ENCODE measurements at regions not wholly inside any gene's neighbourhood (a gene's known extent, or its start where the extent isn't known, plus 50 kb on each side); places are given as distances from the start of the nearest gene placed in this dataset.
"Not testable (repeated sequence)": the region's sequence is repeated elsewhere in the genome, so short reads cannot be mapped to it uniquely, and the experiment has no call there.

DNA sequence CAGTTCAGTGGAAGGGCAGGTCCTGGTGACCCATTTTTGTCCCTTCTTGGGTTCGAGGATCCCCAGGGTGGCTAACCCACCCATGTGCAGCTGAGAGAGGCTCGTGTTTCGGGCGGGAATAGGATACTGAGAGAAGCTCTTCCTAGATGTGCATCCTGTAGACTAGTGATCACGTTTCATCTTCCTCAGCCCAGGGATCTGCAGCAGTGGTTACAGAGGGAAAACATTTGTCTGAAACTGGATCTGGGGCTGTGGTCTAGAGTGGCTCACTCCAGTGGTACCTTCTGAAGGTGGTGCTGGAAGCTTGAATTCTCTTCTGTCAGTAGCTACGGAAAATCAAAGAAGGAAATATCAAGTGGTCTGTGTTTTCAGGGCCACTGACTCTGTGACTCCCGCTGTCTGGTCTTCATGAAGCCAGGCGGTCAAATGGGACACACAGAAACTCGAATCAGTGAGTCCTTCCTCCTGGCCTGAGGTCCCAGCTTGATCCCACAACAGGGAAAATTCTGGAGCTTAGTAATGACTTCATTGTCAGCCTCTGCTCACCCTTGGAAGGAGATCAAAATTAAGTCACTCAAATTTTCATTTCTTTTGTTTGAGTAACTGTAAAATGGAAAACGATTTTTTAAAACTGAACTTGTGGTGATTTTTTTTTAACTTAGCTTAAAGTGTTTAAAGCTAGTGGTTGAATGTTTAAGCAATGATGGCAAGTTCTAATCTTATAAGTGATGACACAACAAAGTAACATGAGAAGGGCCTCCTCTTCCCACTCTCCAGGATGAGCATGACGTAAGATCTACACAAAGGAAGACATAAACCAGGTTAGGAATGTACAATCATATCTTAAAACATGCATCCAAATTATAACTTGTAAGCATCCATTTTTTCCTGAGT is 469.3 kb upstream of the KLF6 start:
- no peak for DNase-seq

DNA sequence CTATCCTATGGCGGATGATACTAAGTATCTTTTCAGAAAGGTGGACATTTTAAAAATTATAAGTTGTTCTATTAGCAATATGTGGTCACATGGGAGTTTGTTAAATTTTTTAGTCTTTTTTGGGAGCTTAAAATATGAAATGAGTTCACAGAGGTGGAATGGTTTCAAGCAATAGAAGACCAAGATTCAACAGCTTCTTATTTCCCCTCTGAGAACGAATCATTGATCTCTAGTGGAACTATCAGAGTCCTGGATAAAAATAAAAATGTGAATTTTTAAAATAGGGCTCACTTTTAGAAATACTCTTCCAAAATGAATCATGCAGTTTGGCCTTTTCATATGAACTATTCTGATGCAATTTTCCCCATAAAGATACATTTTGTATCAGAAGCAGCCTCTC is 467.7 kb upstream of the KLF6 start:
- DNase-seq = no peak

DNA sequence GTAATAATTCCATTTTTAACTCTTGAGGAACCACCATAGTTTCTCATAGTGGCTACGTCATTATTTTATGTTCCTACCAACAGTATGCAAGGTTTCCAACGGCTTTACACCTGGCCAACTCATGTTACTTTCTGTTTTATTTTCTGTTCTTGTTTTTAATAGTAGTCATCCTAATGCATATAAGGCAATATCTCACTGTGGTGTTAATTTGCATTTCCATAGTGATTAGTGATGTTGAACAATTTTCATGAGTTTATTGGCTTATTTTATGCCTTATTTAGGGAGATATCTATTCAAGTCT is 465.5 kb upstream of the KLF6 start:
- no peak for DNase-seq

DNA sequence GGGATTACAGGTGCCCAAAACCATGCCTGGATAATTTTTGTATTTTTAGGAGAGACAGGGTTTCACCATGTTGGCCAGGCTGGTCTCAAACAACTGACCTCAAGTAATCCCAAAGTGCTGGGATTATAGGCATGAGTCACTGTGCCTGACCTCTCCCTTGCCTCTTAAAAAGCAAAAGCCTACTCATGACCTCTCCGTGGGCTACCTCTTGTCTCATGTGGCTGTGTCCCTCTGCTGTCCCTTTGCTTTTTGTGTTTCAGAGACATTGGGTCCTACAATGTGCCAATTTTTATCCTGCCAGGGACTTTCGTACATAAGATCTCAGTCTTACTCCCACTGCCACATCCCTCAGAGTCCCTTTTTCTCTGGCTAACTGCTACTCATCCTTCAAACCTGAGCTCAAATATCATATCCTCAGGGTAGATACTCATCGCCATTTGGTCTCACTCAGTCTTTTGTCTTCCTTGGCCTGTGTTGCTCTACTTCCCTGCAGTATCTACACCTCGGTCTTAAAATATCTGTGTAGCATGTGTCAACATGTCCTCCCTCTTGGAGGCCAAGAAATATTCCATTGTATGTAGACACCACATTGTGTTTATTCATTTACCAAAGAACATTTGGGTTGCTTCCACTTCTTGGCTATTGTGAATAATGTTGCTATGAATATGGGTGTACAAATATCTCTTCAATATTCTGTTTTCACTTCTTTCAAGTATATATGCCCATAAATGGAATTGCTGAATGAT is 465.0 kb upstream of the KLF6 start:
- no peak for DNase-seq

DNA sequence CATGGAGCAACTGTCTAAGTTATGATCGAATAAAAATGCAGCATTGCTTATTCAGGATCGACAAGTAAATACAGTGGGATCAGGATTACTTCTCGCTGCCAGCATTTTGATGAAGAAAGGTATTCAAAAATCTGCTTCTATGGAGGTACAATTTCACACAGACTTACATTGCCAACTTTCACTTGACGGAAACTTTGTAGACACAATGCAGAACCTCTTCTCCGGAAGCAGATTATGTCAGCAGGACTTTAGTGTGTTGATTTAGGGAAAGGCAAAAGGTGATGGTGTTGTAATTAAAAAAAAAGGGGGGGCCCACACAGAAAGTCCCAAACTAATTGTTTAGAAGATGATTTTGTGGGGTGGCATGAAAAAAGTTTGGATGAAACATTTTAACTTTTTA is 462.4 kb upstream of the KLF6 start:
- DNase-seq = no peak

DNA sequence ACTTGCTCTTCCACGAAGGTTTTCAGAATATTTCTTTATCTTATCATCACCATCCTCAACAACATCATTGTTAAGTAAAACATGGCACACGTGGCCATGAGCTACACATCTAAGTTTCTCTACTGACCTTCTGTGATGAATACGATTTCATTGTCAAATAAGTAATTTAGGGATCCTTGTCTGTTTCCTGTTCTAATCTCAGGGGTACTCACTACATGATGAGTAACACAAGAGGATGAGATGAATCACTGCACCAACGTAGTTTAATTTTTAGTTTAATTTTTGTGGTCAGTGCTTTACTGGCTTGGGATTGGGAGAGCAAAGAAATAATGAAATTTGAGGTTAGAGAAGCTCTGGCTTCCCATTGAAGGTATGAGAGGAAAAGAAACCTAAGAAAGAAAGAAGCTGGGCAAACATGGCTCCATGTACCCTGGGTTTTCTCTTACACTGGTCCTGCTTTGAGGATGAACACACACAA is 461.9 kb upstream of the KLF6 start:
- DNase-seq = no peak

DNA sequence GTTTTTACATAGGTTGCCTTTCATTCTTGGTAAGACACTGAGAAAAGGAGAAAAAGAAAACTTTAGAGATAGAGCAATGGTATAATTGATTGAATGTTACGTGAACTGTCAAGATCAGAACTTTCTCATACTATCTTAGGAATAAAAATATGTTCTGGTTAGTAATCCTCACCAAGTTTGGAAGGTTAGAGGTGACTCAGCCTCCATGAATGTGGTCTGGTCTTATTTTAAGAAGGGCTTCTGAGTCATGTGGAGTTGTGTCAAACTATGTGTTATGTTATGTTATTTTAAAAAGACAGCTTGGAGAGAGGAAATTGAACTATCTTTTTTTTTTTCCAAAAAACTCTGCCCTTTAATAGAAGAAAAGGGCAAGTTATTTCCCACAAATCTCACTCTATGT is 458.6 kb upstream of the KLF6 start:
- DNase-seq = no peak

DNA sequence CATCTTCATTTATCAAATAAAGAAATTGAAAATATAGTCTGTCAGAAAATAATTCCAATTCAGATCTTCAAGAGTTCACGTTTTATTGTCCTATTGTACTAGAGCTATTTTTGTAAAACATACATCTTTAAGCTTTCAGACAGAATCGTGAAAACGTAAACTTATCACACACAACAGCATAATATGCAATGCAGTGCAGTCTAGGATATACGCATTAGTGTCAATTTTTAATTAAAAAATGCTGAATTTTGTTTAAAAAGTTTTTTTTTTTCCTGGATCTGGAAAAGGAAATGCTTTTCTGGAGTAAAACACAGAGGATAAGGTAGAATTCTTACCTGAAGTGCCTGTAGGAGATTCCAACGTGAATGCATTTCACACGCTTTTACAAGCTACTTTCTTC is 458.2 kb upstream of the KLF6 start:
- DNase-seq = no peak

DNA sequence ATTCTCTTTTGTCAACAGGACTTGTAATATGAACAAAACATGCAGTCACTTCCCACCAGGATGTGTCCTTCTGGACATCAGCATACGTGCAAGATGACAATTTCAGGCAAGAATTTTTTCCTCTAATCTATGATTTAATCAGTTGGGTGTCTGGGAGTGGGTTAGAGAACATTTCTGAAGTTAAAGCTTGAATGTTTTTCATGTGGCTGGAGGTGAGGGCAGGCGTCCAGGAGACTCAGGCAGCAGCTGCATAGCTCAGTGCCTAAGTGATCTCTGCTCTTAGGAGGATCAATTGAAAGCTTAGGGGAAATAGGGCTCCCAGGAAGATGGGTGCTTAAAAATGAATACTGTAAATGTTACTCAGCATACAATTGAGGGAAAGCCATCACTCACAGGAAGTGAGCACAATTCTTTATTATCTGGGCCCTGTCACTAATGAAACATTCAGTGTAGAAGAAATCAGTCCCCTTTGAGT is 457.6 kb upstream of the KLF6 start:
- no peak for DNase-seq

DNA sequence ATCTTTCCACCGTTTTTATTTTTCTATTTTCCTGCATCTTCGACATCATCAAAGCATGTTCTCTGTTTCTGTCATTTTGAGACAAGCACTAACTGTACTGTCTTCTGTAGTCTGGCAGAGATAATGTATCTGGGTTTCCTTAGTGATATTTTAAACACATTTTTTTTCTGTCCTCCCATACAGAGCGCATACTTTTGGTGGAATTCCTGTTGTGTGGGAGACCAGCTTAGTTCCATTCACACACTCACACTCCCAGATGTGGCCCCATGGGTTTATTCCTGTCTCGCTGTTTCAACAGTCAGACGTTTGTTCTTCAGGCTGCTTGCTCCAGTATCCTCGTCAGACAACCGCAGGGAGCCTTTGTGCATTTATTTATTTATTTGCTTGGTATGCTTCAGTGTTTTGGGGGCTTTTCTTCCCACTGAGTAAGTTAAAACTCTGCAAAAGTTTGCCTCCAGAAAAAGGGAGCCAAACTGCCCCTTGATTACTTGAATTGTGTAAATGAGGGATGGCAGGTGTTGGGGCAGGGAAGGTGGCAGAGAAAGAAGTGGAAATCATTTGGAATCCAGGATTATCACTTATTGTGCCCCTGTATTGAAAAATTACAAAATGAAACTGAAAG is 456.8 kb upstream of the KLF6 start:
- DNase-seq = no peak

DNA sequence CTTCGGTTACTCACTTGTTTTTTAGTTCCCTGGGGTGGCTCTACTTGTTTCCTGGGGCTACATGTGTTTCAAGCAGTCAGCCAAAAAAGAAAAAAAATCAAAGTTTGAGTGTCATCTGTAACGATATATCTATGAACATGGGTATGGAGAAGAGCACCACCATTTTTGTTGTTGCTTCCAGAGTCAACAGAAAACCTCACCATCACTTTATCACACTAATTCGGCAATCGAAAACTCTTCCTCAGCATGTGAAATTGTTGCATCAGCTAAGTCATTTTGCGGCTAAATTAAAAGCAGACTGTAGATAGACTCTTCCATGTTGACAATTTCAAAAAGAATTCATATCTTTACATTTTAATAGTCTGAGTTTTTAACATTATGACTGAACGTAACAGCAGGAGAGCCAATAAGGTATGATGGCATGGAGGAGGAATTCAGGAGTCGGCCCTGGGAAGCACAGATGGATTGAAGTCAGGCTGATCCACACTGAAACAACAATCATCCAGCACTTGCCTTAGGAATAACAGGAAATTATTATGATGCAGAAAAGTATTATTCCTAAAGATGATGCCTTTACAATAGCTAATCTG is 455.7 kb upstream of the KLF6 start:
- DNase-seq = no peak

DNA sequence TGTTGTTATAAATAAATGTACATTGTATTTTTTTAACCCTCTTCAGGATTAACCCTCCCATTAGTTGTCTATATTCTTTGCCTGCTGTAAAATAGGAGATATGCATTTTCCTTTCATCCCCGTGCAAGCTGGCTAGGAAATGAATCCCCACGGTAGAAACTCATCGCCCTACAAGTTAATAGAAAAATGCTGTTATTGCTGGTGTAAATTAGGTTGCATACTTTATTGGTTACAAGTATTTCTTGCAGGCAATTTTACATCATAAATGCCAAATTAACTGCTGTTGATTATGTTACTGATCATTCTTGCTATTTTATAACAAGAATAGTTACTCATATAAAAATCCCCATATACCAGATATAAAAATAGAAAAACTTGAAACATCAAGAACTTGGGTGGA is 454.2 kb upstream of the KLF6 start:
- no peak for DNase-seq

DNA sequence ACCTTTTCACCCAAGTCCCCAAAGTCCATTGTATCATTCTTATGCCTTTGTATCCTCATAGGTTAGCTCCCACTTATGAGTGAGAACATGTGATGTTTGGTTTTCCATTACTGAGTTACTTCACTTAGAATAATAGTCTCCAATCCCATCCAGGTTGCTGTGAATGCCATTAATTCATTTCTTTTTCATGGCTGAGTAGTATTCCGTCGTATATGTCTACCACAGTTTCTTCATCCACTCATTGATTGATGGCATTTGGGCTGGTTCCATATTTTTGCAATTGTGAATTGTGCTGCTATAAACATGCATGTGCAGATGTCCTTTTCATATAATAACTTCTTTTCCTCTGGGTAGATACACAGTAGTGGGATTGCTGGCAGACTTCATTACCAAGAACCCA is 451.9 kb upstream of the KLF6 start:
- DNase-seq = not testable (repeated sequence)

DNA sequence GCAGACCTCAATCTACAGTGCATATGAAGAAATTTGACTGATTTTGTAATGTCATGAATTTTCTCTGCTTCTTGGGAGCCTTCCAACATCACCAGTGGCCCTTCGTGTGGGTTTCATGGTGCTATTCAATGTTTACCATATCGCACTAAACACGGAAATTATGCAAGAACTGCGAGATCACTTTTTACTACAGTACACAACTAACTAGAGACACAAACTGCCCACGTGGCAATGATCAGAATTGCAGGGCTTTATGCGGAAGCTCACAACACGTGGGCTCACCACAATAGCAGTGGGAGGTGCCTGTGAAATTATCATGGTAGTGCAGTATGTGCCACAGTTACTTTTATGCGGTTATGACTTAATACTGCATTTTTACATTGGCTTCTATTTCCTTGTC is 449.7 kb upstream of the KLF6 start:
- peak; percentile 31 for DNase-seq

DNA sequence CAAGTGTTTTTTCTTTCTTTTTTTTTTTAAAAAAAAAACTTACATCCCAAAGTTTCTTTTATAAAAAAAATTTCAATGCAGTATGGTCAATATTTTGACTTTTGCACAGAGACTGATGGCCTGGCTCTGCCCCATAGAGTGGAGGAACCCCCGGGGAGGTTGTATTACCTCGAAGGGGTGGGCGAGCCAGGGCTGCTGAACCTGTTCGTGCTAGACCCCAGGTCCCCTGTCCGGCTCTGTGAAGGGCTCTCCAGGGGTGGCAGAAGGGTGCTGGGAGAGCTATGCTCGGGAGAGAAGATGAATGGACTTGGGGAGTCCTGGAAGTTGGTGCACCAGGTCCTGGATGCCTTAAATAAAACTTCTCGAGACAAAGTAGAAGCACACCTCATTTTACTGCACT is 446.4 kb upstream of the KLF6 start:
- DNase-seq = no peak

DNA sequence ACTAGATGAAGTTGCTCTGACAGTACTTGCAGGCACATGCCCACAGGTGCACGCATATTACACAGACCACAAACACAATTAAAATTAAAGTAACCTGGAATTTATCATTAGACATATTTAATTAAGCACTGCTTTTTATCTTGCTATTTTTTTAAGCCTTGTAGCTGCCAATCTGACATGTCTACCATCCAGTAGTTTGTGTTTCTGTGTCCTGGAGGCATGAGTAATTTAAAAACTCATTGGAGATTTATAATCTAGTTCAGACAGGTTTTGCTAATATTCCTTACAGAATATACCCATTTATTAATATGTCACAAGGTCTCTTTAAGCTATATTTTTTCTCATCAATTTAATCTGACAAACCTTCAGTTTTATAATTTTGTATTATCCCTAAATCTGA is 445.0 kb upstream of the KLF6 start:
- no peak for DNase-seq

DNA sequence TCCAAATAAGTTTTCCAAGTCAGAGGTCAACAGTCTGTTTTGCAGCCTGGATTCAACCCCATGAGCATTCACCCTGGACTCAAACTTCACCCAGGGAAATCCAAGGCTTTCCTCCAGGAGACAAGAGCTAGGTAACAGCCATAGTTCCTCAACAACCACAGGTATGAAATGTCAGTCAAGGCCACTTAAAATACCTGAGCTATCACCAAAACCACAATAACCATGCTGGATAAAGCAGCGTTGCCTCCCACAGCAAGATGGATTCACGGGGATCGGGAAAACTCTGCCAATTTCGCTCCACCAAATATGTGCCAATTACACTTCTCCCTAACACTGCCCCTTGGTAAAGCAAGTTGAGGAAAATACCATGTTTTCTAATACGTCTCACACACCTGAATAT is 444.1 kb upstream of the KLF6 start:
- DNase-seq = no peak

DNA sequence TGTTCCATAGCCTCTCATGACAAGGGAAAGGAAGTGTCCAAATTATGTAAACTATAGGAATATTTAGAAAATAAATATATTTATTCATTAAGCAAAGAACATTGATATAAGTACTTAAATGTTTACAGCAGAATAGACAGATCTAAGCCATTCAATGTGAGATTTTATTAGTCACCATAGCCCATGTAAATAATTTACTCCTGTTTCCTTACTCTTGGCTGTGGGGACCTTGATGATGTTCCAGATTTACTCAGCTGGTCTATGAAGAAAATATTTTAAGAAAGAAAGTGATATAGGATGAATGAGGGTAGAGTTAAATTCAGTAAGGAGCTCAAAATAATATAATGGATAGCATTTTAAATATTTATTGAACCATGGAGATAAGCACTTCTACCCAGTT is 442.6 kb upstream of the KLF6 start:
- no peak for DNase-seq

DNA sequence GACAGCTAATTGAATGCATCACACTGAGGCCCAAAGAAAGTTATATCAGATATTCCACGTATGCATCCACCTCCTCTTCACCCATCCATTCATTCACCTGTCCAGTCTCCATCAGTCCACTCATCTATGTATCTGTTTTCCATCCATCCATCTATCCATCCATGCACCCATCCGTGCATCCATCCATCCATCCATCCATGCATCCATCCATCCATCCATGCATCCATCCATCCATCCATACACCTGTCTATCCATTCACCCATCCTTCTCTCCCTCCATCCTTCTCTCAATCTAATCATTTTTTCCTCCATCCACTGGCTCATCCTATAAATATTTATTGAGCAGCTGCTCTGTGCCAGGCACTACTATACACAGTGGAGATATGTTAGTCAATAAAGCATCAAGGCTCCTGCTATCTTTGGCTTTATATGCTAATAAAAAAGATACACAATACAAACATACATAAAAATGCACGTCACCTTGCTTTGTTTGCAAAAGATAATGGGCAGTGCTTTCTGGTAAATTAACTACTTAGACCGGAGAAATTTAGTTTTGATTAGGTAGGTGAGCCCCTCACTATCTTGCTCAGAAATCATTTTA is 442.0 kb upstream of the KLF6 start:
- no peak for DNase-seq

DNA sequence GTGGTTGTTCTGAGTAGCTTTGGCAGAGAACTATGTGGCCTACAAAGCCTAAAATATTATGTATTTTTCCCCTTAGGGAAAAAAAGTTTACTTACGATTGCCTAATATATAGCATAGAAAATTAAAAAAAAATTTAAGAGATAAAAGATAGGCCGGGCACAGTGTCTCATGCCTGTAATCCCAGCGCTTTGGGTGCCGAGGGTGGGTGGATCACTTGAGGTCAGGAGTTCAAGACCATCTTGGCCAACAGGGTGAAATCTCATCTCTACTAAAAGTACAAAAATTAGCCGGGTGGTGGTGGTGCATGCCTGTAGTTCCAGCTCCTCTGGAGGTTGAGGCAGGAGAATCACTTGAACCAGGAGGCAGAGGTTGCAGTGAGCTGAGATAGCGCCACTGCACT is 439.2 kb upstream of the KLF6 start:
- DNase-seq = no peak

DNA sequence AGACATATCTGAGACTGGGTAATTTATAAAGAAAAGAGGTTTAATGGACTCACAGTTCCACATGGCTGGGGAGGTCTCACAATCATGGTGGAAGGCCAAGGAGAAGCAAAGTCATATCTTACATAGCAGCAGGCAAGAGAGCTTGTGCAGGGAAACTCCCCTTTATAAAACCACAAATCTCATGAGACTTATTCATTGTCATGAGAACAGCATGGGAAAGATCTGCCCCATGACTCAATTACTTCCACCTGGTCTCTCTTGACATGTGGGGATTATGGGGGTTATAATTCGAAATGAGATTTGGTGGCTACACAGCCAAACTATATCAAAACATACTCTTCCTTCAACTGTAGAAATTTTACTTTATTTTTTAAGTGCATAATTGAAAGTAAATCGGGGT is 436.3 kb upstream of the KLF6 start:
- not testable (repeated sequence) for DNase-seq

DNA sequence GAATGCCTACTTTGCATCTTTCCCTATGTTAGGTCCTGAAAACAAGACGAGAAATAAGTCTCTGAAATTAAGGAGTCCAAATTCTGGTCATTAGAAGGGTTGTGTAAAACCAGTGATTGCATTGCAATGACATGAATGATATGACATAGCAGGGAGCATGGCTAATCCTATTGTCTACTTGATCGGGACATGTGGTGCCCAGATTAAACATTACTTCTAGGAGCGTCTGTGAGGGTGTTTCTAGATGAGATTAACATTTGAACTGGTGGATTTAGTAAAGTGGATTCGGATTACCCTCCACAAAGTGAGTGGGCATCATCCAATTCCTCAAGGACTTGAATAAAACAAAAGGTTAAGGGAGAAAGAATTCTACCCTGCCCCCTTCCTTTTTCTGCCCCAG is 434.9 kb upstream of the KLF6 start:
- no peak for DNase-seq

DNA sequence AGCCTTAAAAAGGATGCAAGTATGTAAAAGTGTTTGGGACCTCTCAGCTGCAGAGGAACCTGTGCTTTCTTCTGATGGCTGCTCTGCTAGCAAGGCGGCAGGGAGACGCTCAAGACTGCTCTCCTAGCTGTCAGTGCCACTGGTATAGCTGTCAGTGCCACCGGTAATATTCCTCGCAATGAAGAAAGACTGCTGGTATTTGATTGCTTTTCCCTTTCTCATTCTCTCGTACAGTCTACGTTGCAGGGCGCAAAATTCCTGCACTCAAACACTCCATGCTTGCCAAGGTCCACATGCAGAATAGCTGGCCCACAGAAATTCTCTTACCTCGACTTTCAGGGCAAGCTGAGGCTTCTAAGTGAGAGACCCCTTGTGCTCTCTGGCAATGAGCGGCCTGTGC is 432.6 kb upstream of the KLF6 start:
- no peak for DNase-seq
